CD4-positive, CD25-positive, alpha-beta regulatory T cell (primary cell): ENCODE measurements at regions not wholly inside any gene's neighbourhood (a gene's known extent, or its start where the extent isn't known, plus 50 kb on each side); places are given as distances from the start of the nearest gene placed in this dataset.
"Not testable (repeated sequence)": the region's sequence is repeated elsewhere in the genome, so short reads cannot be mapped to it uniquely, and the experiment has no call there.

Experiments used
- ATAC-seq, 2 donors: fragments of 150-1000 bp; cut with Tn5 transposase; one replicate each; pipeline ENCODE4 v1.10.0; 2021; ENCODE audit warnings: low read depth in 2 of 2, moderate number of reproducible peaks in 2 of 2, moderate library complexity in 1 of 2
- DNase-seq, 3 donors: peaks; one replicate each; pipeline versions ENCODE4 v3.0.0 to v3.0.0-alpha.2; 2012 to 2022; ENCODE audit warnings: mixed read lengths in 1 of 3
- H3K27ac ChIP-seq: one replicate; pipeline ENCODE4 v1.7.0; 2013; ENCODE audit warnings: mild to moderate bottlenecking, low read length; ENCODE audit not compliant: insufficient read depth, poor library complexity, severe bottlenecking
- H3K27me3 ChIP-seq: one replicate; pipeline ENCODE4 v1.7.0; 2013; ENCODE audit warnings: low read length; ENCODE audit not compliant: control insufficient read depth, insufficient read depth
- H3K36me3 ChIP-seq: one replicate; pipeline ENCODE4 v1.7.0; 2013; ENCODE audit warnings: mild to moderate bottlenecking, low read length, moderate library complexity; ENCODE audit not compliant: control insufficient read depth, insufficient read depth
- H3K4me1 ChIP-seq: 2 replicates; pipeline ENCODE4 v1.7.0; 2013; ENCODE audit warnings: mild to moderate bottlenecking, low read length; ENCODE audit not compliant: insufficient read depth, control insufficient read depth, poor library complexity, severe bottlenecking
- H3K4me3 ChIP-seq: one replicate; pipeline ENCODE4 v1.7.0; 2013; ENCODE audit warnings: low read depth, mild to moderate bottlenecking, low read length, moderate library complexity
- H3K9me3 ChIP-seq, 2 experiments: 1 replicate in 1 of 2; 2 replicates in 1 of 2; pipeline ENCODE4 v1.7.0; 2013; ENCODE audit warnings: low read length in 2 of 2, mild to moderate bottlenecking in 1 of 2, moderate library complexity in 1 of 2; ENCODE audit not compliant: control insufficient read depth in 2 of 2
- H3K27ac Mint-ChIP-seq, 3 donors: one replicate each; pipeline ENCODE4 v1.8.0; 2020 to 2022; ENCODE audit warnings: mild to moderate bottlenecking in 3 of 3, mixed read lengths in 3 of 3, moderate library complexity in 2 of 3
- H3K27me3 Mint-ChIP-seq: one replicate; pipeline ENCODE4 v1.8.0; 2022; ENCODE audit warnings: mild to moderate bottlenecking, mixed read lengths
- H3K36me3 Mint-ChIP-seq: one replicate; pipeline ENCODE4 v1.8.0; 2020; ENCODE audit warnings: mixed read lengths
- H3K4me1 Mint-ChIP-seq, 4 donors: one replicate each; pipeline ENCODE4 v1.8.0; 2020 to 2022; ENCODE audit warnings: mixed read lengths in 4 of 4, mild to moderate bottlenecking in 1 of 4
- H3K4me3 Mint-ChIP-seq, 4 donors: one replicate each; pipeline ENCODE4 v1.8.0; 2020 to 2022; ENCODE audit warnings: mild to moderate bottlenecking in 4 of 4, mixed read lengths in 4 of 4, moderate library complexity in 3 of 4
- H3K9me3 Mint-ChIP-seq, 7 donors: one replicate each; pipeline ENCODE4 v1.8.0; 2020 to 2022; ENCODE audit warnings: mixed read lengths in 7 of 7, mild to moderate bottlenecking in 3 of 7, moderate library complexity in 2 of 7

- not testable (repeated sequence) for H3K4me1 Mint-ChIP-seq, DNase-seq, H3K27ac ChIP-seq, H3K4me1 ChIP-seq, H3K36me3 Mint-ChIP-seq, ATAC-seq, H3K4me3 Mint-ChIP-seq, H3K9me3 Mint-ChIP-seq, H3K36me3 ChIP-seq, H3K4me3 ChIP-seq, H3K27me3 ChIP-seq, H3K9me3 ChIP-seq, H3K27me3 Mint-ChIP-seq, H3K27ac Mint-ChIP-seq
These were observed 61.1 kb upstream of the PHF6 start for GRCh38 chrX:134311994-134312393.

GRCh38 chrX:134313418-134313817 lies 59.7 kb upstream of the PHF6 start:
- no peak overlapping the region for H3K4me3 Mint-ChIP-seq
- no peaks in the 10 kb centered on the region for H3K27me3 ChIP-seq

GRCh38 chrX:134315866-134316265 lies 57.2 kb upstream of the PHF6 start:
- H3K9me3 ChIP-seq, result peaks cover 5 to 7% of the 10 kb centered on the region in 2 experiments
- Mint-ChIP-seq H3K27ac (no peak overlapping the region), H3K4me3 (no peak overlapping the region), H3K9me3 (peaks cover 0 to 9% (median 3%) of the 10 kb centered on the region in 7 donors), H3K4me1 (no peaks in the 10 kb centered on the region), H3K27me3 (no peaks in the 10 kb centered on the region), H3K36me3 (no peaks in the 10 kb centered on the region)
- no peaks in the 10 kb centered on the region for H3K4me1 ChIP-seq
- H3K27me3 ChIP-seq, result no peaks in the 10 kb centered on the region
- peak in 1 of 3 donors; percentile 27 for DNase-seq
- H3K4me3 ChIP-seq, result no peak overlapping the region
- H3K27ac ChIP-seq, result no peak overlapping the region
- ATAC-seq, result no peak
- no peaks in the 10 kb centered on the region for H3K36me3 ChIP-seq

More at GRCh38 chrX:134313418-134313817, 59.7 kb upstream of the PHF6 start:
- no peaks in the 10 kb centered on the region for H3K4me1 ChIP-seq
- Mint-ChIP-seq H3K36me3 (no peaks in the 10 kb centered on the region), H3K27me3 (no peaks in the 10 kb centered on the region), H3K9me3 (peaks cover 0 to 9% (median 3%) of the 10 kb centered on the region in 7 donors), H3K27ac (no peak overlapping the region), H3K4me1 (no peaks in the 10 kb centered on the region)
- H3K36me3 ChIP-seq, result no peaks in the 10 kb centered on the region
- DNase-seq (no peak), ATAC-seq (no peak)
- H3K4me3 ChIP-seq, result no peak overlapping the region
- peaks cover 5 to 7% of the 10 kb centered on the region in 2 experiments for H3K9me3 ChIP-seq
- H3K27ac ChIP-seq, result no peak overlapping the region
